ENCODE measurements at regions not wholly inside any gene's neighbourhood (a gene's known extent, or its start where the extent isn't known, plus 50 kb on each side); places are given as distances from the start of the nearest gene placed in this dataset.
A peak's percentile ranks its signal among the peaks of the same experiment; 100 is the strongest.

GRCh38 chr3:124115279-124115678, 123.4 kb upstream of the ROPN1 start:
- no peak for DNase-seq (ENCODE audit: low read depth in 4 of 6, low spot score in 6 of 6)
- WGBS (ENCODE audit: insufficient coverage): 88% methylated on average over 2 of the region's 6 CpGs
- no peaks in the 10 kb centered on the region for H3K36me3 ChIP-seq (ENCODE audit: control insufficient read depth, insufficient read depth, low read length)
- H3K27ac ChIP-seq (ENCODE audit: low read depth, low read length): no peak overlapping the region
- no peaks in the 10 kb centered on the region for H3K9me3 ChIP-seq (ENCODE audit: control insufficient read depth, insufficient read depth, low read length)
- H3K4me1 ChIP-seq (ENCODE audit: control insufficient read depth, insufficient read depth, low read length): peaks cover 4% of the 10 kb centered on the region
- H3K27me3 ChIP-seq (ENCODE audit: control insufficient read depth, insufficient read depth, low read length): no peaks in the 10 kb centered on the region
- H3K4me3 ChIP-seq (ENCODE audit: low read depth, low read length): no peak overlapping the region

GRCh38 chr3:124115956-124116355, 124.0 kb upstream of the ROPN1 start:
- Histone ChIP-seq H3K36me3 (ENCODE audit: control insufficient read depth, insufficient read depth, low read length) (no peaks in the 10 kb centered on the region), H3K4me1 (ENCODE audit: control insufficient read depth, insufficient read depth, low read length) (peaks cover 4% of the 10 kb centered on the region), H3K9me3 (ENCODE audit: control insufficient read depth, insufficient read depth, low read length) (no peaks in the 10 kb centered on the region), H3K27me3 (ENCODE audit: control insufficient read depth, insufficient read depth, low read length) (no peaks in the 10 kb centered on the region), H3K4me3 (ENCODE audit: low read depth, low read length) (no peak overlapping the region), H3K27ac (ENCODE audit: low read depth, low read length) (no peak overlapping the region)
- WGBS (ENCODE audit: insufficient coverage): no CpG with 5 or more reads among the region's 1 CpG
- no peak for DNase-seq (ENCODE audit: low read depth in 4 of 6, low spot score in 6 of 6)

GRCh38 chr3:124116906-124117305, 125.0 kb upstream of the ROPN1 start:
- no peaks in the 10 kb centered on the region for H3K27me3 ChIP-seq (ENCODE audit: control insufficient read depth, insufficient read depth, low read length)
- H3K4me3 ChIP-seq (ENCODE audit: low read depth, low read length): no peak overlapping the region
- H3K36me3 ChIP-seq (ENCODE audit: control insufficient read depth, insufficient read depth, low read length): no peaks in the 10 kb centered on the region
- H3K27ac ChIP-seq (ENCODE audit: low read depth, low read length): no peak overlapping the region
- H3K9me3 ChIP-seq (ENCODE audit: control insufficient read depth, insufficient read depth, low read length): no peaks in the 10 kb centered on the region
- DNase-seq (ENCODE audit: low read depth in 4 of 6, low spot score in 6 of 6): no peak
- peaks cover 4% of the 10 kb centered on the region for H3K4me1 ChIP-seq (ENCODE audit: control insufficient read depth, insufficient read depth, low read length)

GRCh38 chr3:124117486-124117885, 125.6 kb upstream of the ROPN1 start:
- Histone ChIP-seq H3K4me3 (ENCODE audit: low read depth, low read length) (no peak overlapping the region), H3K36me3 (ENCODE audit: control insufficient read depth, insufficient read depth, low read length) (no peaks in the 10 kb centered on the region), H3K27me3 (ENCODE audit: control insufficient read depth, insufficient read depth, low read length) (no peaks in the 10 kb centered on the region), H3K4me1 (ENCODE audit: control insufficient read depth, insufficient read depth, low read length) (peaks cover 4% of the 10 kb centered on the region), H3K9me3 (ENCODE audit: control insufficient read depth, insufficient read depth, low read length) (no peaks in the 10 kb centered on the region), H3K27ac (ENCODE audit: low read depth, low read length) (no peak overlapping the region)
- no peak for DNase-seq (ENCODE audit: low read depth in 4 of 6, low spot score in 6 of 6)
- WGBS (ENCODE audit: insufficient coverage): 66% methylated on average over 2 of the region's 3 CpGs

- DNase-seq (ENCODE audit: low read depth in 4 of 6, low spot score in 6 of 6): no peak
- H3K4me1 ChIP-seq (ENCODE audit: control insufficient read depth, insufficient read depth, low read length): peaks cover 4% of the 10 kb centered on the region
- H3K27ac ChIP-seq (ENCODE audit: low read depth, low read length): no peak overlapping the region
- H3K36me3 ChIP-seq (ENCODE audit: control insufficient read depth, insufficient read depth, low read length): no peaks in the 10 kb centered on the region
- no peaks in the 10 kb centered on the region for H3K27me3 ChIP-seq (ENCODE audit: control insufficient read depth, insufficient read depth, low read length)
- H3K9me3 ChIP-seq (ENCODE audit: control insufficient read depth, insufficient read depth, low read length): no peaks in the 10 kb centered on the region
- no peak overlapping the region for H3K4me3 ChIP-seq (ENCODE audit: low read depth, low read length)
- WGBS (ENCODE audit: insufficient coverage): 90% methylated on average over 2 of the region's 4 CpGs
Measured at GRCh38 chr3:124118397-124118796, 126.5 kb upstream of the ROPN1 start.

- H3K4me1 ChIP-seq (ENCODE audit: control insufficient read depth, insufficient read depth, low read length): peaks cover 4% of the 10 kb centered on the region
- H3K27ac ChIP-seq (ENCODE audit: low read depth, low read length): no peak overlapping the region
- no peak overlapping the region for H3K4me3 ChIP-seq (ENCODE audit: low read depth, low read length)
- no peaks in the 10 kb centered on the region for H3K27me3 ChIP-seq (ENCODE audit: control insufficient read depth, insufficient read depth, low read length)
- H3K9me3 ChIP-seq (ENCODE audit: control insufficient read depth, insufficient read depth, low read length): peaks cover 1% of the 10 kb centered on the region
- WGBS (ENCODE audit: insufficient coverage): 84% methylated on average over 4 of the region's 4 CpGs
- no peaks in the 10 kb centered on the region for H3K36me3 ChIP-seq (ENCODE audit: control insufficient read depth, insufficient read depth, low read length)
- DNase-seq (ENCODE audit: low read depth in 4 of 6, low spot score in 6 of 6): peak in 1 of 6 donors; percentile 37
Measured at GRCh38 chr3:124119056-124119716, 127.3 kb upstream of the ROPN1 start.

GRCh38 chr3:124121379-124122312, 129.7 kb upstream of the ROPN1 start:
- no peak overlapping the region for H3K27ac ChIP-seq (ENCODE audit: low read depth, low read length)
- H3K27me3 ChIP-seq (ENCODE audit: control insufficient read depth, insufficient read depth, low read length): no peaks in the 10 kb centered on the region
- no peak overlapping the region for H3K4me3 ChIP-seq (ENCODE audit: low read depth, low read length)
- H3K4me1 ChIP-seq (ENCODE audit: control insufficient read depth, insufficient read depth, low read length): peaks cover 4% of the 10 kb centered on the region
- H3K9me3 ChIP-seq (ENCODE audit: control insufficient read depth, insufficient read depth, low read length): peaks cover 1% of the 10 kb centered on the region
- no peaks in the 10 kb centered on the region for H3K36me3 ChIP-seq (ENCODE audit: control insufficient read depth, insufficient read depth, low read length)
- DNase-seq (ENCODE audit: low read depth in 4 of 6, low spot score in 6 of 6): peak in 2 of 6 donors; percentile 55 to 66
- 65% methylated on average over 1 of the region's 1 CpG for WGBS (ENCODE audit: insufficient coverage)

- peaks cover 1% of the 10 kb centered on the region for H3K9me3 ChIP-seq (ENCODE audit: control insufficient read depth, insufficient read depth, low read length)
- no CpG with 5 or more reads among the region's 1 CpG for WGBS (ENCODE audit: insufficient coverage)
- no peak overlapping the region for H3K27ac ChIP-seq (ENCODE audit: low read depth, low read length)
- H3K4me3 ChIP-seq (ENCODE audit: low read depth, low read length): no peak overlapping the region
- no peak for DNase-seq (ENCODE audit: low read depth in 4 of 6, low spot score in 6 of 6)
- H3K27me3 ChIP-seq (ENCODE audit: control insufficient read depth, insufficient read depth, low read length): no peaks in the 10 kb centered on the region
- H3K4me1 ChIP-seq (ENCODE audit: control insufficient read depth, insufficient read depth, low read length): no peaks in the 10 kb centered on the region
- no peaks in the 10 kb centered on the region for H3K36me3 ChIP-seq (ENCODE audit: control insufficient read depth, insufficient read depth, low read length)
Measured at GRCh38 chr3:124125315-124125714, 133.4 kb upstream of the ROPN1 start.

- peaks cover 1% of the 10 kb centered on the region for H3K9me3 ChIP-seq (ENCODE audit: control insufficient read depth, insufficient read depth, low read length)
Measured at GRCh38 chr3:124126436-124127023, 134.6 kb upstream of the ROPN1 start.

More at GRCh38 chr3:124126436-124127023, 134.6 kb upstream of the ROPN1 start:
- peak in 2 of 6 donors; percentile 79 to 90 for DNase-seq (ENCODE audit: low read depth in 4 of 6, low spot score in 6 of 6)
- no peaks in the 10 kb centered on the region for H3K27me3 ChIP-seq (ENCODE audit: control insufficient read depth, insufficient read depth, low read length)
- H3K4me1 ChIP-seq (ENCODE audit: control insufficient read depth, insufficient read depth, low read length): no peaks in the 10 kb centered on the region
- H3K4me3 ChIP-seq (ENCODE audit: low read depth, low read length): no peak overlapping the region
- no peaks in the 10 kb centered on the region for H3K36me3 ChIP-seq (ENCODE audit: control insufficient read depth, insufficient read depth, low read length)
- WGBS (ENCODE audit: insufficient coverage): no CpG with 5 or more reads among the region's 1 CpG
- no peak overlapping the region for H3K27ac ChIP-seq (ENCODE audit: low read depth, low read length)
